Transverse colon (tissue), 4 donors: ENCODE measurements at regions not wholly inside any gene's neighbourhood (a gene's known extent, or its start where the extent isn't known, plus 50 kb on each side); places are given as distances from the start of the nearest gene placed in this dataset.

Experiments
- DNase-seq: peaks from one replicate; pipeline ENCODE4 v3.0.0-alpha.2; 2019
- H3K27ac ChIP-seq, 4 donors: fragments of 200-600 bp; sonication (generic); 2 replicates each; pipeline ENCODE4 v1.5.1; 2016 to 2018; ENCODE audit warnings: inconsistent platforms in 4 of 4
- H3K27me3 ChIP-seq: fragments of 200-600 bp; sonication (generic); 2 replicates; pipeline ENCODE4 v1.5.1; 2017; ENCODE audit warnings: inconsistent platforms
- H3K36me3 ChIP-seq, 4 donors: fragments of 200-600 bp; sonication (generic); 2 replicates each; pipeline ENCODE4 v1.5.1; 2017 to 2019; ENCODE audit warnings: inconsistent platforms in 4 of 4
- H3K4me1 ChIP-seq, 4 donors: fragments of 200-600 bp; sonication (generic); 2 replicates each; pipeline ENCODE4 v1.5.1; 2017 to 2020; ENCODE audit warnings: inconsistent platforms in 4 of 4
- H3K4me3 ChIP-seq, 4 donors: fragments of 200-600 bp; sonication (generic); 1 replicate in 1 of 4; 2 replicates in 3 of 4; pipeline versions ENCODE4 v1.5.1 to v1.6.1; 2017 to 2019; ENCODE audit warnings: inconsistent platforms in 4 of 4
- H3K9me3 ChIP-seq, 2 donors: fragments of 200-600 bp; sonication (generic); 2 replicates each; pipeline ENCODE4 v1.5.1; 2017 to 2019; ENCODE audit warnings: inconsistent platforms in 2 of 2
- EP300 ChIP-seq: sonication (generic); formaldehyde crosslinking; IDR thresholded peaks from one replicate; pipeline ENCODE4 v1.6.1; 2017; ENCODE audit warnings: antibody characterized with exemption, low read depth
- POLR2A ChIP-seq: fragments of 450-650 bp; IDR thresholded peaks from one replicate; pipeline ENCODE4 v1.6.1; 2016; ENCODE audit warnings: antibody characterized with exemption, mild to moderate bottlenecking, moderate library complexity
- POLR2AphosphoS5 ChIP-seq, 3 donors: sonication (generic); formaldehyde crosslinking; IDR thresholded peaks; one replicate each; pipeline ENCODE4 v1.6.1; 2016; ENCODE audit warnings: antibody characterized with exemption in 3 of 3
- WGBS, 2 donors: methylation state at CpG; one replicate each; pipeline ENCODE4 v1.1.5; 2018; ENCODE audit warnings: low coverage in 1 of 2; 5-methylcytosine and 5-hydroxymethylcytosine counted together
- in situ Hi-C, 4 donors: fragments of 200-750 bp; cut with MboI; loops; one replicate each; pipeline versions ENCODE4 v1.15.0 to v1.15.1; 2017; ENCODE audit warnings: low sequenced_read_pairs in 3 of 4, low pct_ligation_motif_present in 1 of 4, low pct_unique_long_range_greater_than_20kb in 1 of 4
- intact Hi-C: fragments of 100-400 bp; cut with DNase I; formaldehyde crosslinking; loops from one replicate; pipeline ENCODE4 v1.15.1; 2023; ENCODE audit warnings: low total_unique reads
- TF ChIP-seq, protein P1 (sequence below), 5 experiments: fragments of 200-600 bp in 3 of 5; fragments of 450-650 bp in 2 of 5; sonication (generic) in 3 of 5; IDR thresholded peaks; 1 replicate in 2 of 5; 2 replicates in 3 of 5; pipeline ENCODE4 v1.5.1; 2016 to 2017; ENCODE audit warnings: antibody characterized with exemption in 5 of 5, inconsistent platforms in 3 of 5, mild to moderate bottlenecking in 2 of 5, moderate library complexity in 1 of 5

DNA sequence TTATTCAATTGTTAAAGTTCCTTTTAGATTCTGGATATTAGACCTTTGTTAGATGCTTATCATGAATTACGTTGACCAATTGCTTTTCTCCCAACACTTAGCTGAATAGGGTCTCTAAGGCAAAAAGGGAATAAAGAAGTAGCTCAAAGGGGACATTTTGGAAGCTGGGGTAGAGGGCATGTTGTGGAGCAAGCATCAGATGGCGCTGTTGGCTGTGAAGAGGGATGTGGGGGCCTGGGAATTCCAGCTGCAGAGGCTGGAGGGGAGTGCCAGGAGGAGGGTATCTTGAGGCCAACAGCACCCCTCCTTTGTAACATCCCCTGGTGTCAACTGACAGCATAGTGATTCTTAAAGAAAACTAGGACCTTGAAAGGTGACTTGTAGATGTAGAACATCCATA is 198.2 kb downstream of the ADCYAP1 start:
- no peak overlapping the region for H3K4me3 ChIP-seq
- no peaks in the 10 kb centered on the region for H3K27me3 ChIP-seq
- TF ChIP-seq POLR2A (no peak), POLR2AphosphoS5 (IDR thresholded peaks at IDR 0.05) (no peak), EP300 (no peak)
- TF ChIP-seq, protein P1, sequence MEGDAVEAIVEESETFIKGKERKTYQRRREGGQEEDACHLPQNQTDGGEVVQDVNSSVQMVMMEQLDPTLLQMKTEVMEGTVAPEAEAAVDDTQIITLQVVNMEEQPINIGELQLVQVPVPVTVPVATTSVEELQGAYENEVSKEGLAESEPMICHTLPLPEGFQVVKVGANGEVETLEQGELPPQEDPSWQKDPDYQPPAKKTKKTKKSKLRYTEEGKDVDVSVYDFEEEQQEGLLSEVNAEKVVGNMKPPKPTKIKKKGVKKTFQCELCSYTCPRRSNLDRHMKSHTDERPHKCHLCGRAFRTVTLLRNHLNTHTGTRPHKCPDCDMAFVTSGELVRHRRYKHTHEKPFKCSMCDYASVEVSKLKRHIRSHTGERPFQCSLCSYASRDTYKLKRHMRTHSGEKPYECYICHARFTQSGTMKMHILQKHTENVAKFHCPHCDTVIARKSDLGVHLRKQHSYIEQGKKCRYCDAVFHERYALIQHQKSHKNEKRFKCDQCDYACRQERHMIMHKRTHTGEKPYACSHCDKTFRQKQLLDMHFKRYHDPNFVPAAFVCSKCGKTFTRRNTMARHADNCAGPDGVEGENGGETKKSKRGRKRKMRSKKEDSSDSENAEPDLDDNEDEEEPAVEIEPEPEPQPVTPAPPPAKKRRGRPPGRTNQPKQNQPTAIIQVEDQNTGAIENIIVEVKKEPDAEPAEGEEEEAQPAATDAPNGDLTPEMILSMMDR (IDR thresholded peaks at IDR 0.05), result no peak
- 64 to 86% methylated on average over 2 of the region's 2 CpGs for WGBS, 2 donors
- H3K27ac ChIP-seq, result no peak overlapping the region
- no peaks in the 10 kb centered on the region for H3K9me3 ChIP-seq
- no peaks in the 10 kb centered on the region for H3K4me1 ChIP-seq
- DNase-seq, result no peak
- in situ Hi-C loops (no loop called here), intact Hi-C loops (no loop called here)
- H3K36me3 ChIP-seq, result no peaks in the 10 kb centered on the region

DNA sequence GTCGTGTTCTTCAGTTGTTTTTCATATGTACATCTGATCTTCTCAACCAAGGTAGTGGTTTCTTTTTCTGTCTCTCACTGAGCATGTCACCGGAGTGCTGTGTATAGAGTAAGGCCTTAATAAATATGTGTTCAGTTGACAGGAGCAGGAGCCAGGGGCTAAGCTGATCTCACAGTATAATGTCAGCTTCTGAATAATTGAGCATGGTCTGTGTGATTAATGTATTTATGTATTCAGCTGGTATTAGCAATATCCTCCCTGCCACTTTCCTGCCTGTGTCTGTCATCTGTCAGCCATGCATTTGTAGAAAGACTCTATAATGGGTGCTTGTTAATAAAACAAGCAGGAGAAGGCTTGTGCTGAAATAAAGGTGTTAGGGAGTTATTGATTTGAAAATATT is 198.9 kb downstream of the ADCYAP1 start:
- no peaks in the 10 kb centered on the region for H3K9me3 ChIP-seq
- intact Hi-C loops, result no loop called here
- in situ Hi-C loops, result no loop called here

DNA sequence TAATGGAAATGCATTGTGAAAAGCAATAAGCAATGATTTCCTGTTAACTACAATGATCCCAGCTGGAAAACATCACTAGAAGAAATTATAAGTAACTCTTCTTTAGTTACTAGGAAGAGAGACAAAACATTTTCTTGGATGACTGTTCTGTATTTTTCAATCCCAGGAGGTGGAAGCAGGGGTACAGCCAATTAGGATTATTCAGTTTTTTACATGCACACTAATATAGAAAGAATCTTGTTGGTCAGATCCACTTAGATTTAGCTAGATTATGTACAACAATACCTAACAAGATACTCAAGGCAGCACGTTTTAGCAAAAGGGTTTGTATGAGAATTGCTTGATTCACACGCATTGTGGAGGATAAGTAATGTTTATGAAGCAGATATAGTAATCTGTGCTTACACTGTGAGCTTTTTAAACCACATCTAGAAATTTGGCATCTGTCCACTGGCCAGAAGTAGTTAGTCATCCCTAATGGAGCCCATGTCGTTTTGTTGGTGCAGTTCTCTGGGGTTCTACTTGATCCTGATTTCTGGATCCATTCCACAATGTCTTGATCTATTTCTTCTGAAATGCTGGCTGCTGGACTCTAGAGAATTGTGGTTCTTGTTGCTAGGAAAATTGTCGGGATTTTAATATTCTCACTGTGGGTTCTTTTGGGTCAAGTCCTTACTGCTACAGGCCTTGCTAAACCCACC is 199.7 kb downstream of the ADCYAP1 start:
- Histone ChIP-seq H3K4me1 (no peaks in the 10 kb centered on the region), H3K4me3 (no peak overlapping the region), H3K27ac (no peak overlapping the region), H3K36me3 (no peaks in the 10 kb centered on the region), H3K9me3 (no peaks in the 10 kb centered on the region), H3K27me3 (no peaks in the 10 kb centered on the region)
- in situ Hi-C loops, result no loop called here
- DNase-seq, result no peak
- TF ChIP-seq, protein P1 (IDR thresholded peaks at IDR 0.05), result no peak
- TF ChIP-seq POLR2AphosphoS5 (IDR thresholded peaks at IDR 0.05) (no peak), EP300 (no peak), POLR2A (no peak)
- intact Hi-C loops, result no loop called here
- 58% methylated on average over 4 of the region's 4 CpGs for WGBS, 2 donors

More for the DNA sequence above, 198.9 kb downstream of the ADCYAP1 start:
- TF ChIP-seq POLR2AphosphoS5 (IDR thresholded peaks at IDR 0.05) (no peak), EP300 (no peak), POLR2A (no peak)
- TF ChIP-seq, protein P1 (IDR thresholded peaks at IDR 0.05), result no peak
- H3K27me3 ChIP-seq, result no peaks in the 10 kb centered on the region
- no peaks in the 10 kb centered on the region for H3K36me3 ChIP-seq
- no peak for DNase-seq
- WGBS, 2 donors, result 28 to 37% methylated on average over 2 of the region's 2 CpGs
- no peaks in the 10 kb centered on the region for H3K4me1 ChIP-seq
- H3K4me3 ChIP-seq, result no peak overlapping the region
- H3K27ac ChIP-seq, result no peak overlapping the region

DNA sequence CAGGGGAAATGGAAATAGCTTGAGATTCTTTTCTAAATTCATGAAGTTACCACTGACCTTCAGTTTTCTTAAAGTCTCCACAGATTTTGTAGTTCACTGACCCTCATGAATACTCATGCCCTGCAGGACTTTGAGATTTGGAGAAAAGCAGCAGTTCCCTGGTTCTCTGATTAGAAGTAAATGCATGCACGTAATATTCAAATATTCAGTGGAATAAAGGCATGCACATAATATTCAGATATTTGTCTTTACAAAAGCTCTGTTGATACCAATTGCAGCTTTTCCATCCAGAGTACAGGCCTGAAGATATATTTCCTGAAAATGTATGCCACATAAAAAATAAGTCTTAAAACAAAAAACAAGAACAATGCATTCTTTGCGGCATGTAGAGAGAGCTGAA is 219.8 kb downstream of the ADCYAP1 start:
- Histone ChIP-seq H3K4me1 (no peaks in the 10 kb centered on the region), H3K9me3 (peaks cover 3 to 9% of the 10 kb centered on the region in 2 donors), H3K27me3 (no peaks in the 10 kb centered on the region), H3K27ac (no peak overlapping the region), H3K36me3 (no peaks in the 10 kb centered on the region), H3K4me3 (no peak overlapping the region)
- TF ChIP-seq POLR2A (no peak), POLR2AphosphoS5 (IDR thresholded peaks at IDR 0.05) (no peak), EP300 (no peak)
- TF ChIP-seq, protein P1 (IDR thresholded peaks at IDR 0.05), result no peak
- 88 to 96% methylated on average over 2 of the region's 2 CpGs for WGBS, 2 donors
- in situ Hi-C loops, result no loop called here
- intact Hi-C loops, result no loop called here
- DNase-seq, result no peak
